GM23338 (cell line): ENCODE measurements at regions not wholly inside any gene's neighbourhood (a gene's known extent, or its start where the extent isn't known, plus 50 kb on each side); places are given as distances from the start of the nearest gene placed in this dataset.

Experiments
- CTCF ChIP-seq, 2 experiments: fragments of 200-600 bp in 1 of 2; sonication (generic) in 1 of 2; conservative IDR thresholded peaks; 2 replicates each; pipeline versions ENCODE4 v1.5.1 to v1.6.1; 2016 to 2017; ENCODE audit warnings: antibody characterized with exemption in 2 of 2, low read depth in 2 of 2, mild to moderate bottlenecking in 2 of 2, moderate library complexity in 1 of 2
- EZH2 ChIP-seq: fragments of 200-600 bp; sonication (generic); IDR thresholded peaks from one replicate; pipeline ENCODE4 v1.8.0; 2017; ENCODE audit warnings: antibody characterized with exemption, mild to moderate bottlenecking, low read depth; ENCODE audit not compliant: unreplicated experiment
- EZH2phosphoT487 ChIP-seq: fragments of 200-600 bp; sonication (generic); IDR thresholded peaks from one replicate; pipeline ENCODE4 v1.8.1; 2018; ENCODE audit warnings: antibody characterized with exemption; ENCODE audit not compliant: unreplicated experiment
- JUNB ChIP-seq: IDR thresholded peaks from one replicate; pipeline ENCODE4 v1.6.1; 2016; ENCODE audit warnings: antibody characterized with exemption; ENCODE audit not compliant: unreplicated experiment

DNA sequence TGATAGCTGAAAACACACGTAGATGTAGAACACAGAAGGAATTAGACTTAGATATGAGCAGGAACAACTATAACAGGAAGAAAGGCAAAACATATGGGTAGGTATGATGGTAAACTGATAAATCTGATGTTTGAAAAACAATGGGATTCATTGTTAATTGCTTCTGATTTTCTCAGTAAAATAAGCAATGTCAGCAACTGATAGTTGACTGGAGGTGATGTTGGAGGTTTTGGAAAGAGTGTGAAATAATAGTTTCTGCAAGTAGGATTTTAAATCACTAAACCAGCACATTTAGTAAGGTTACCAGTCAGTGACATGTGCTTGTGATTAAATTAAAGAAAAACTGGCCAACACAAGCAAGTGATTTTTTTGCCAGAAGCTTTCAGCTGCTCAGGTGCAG, 123.0 kb upstream of the CPNE8 start:
- TF ChIP-seq EZH2, result no peak
- no peak for TF ChIP-seq CTCF (conservative IDR thresholded peaks at IDR 0.05; ENCODE audit: low read depth in 2 of 2)
- TF ChIP-seq EZH2phosphoT487, result no peak
- no peak for TF ChIP-seq JUNB
